T47D (cell line): ENCODE measurements at regions not wholly inside any gene's neighbourhood (a gene's known extent, or its start where the extent isn't known, plus 50 kb on each side); places are given as distances from the start of the nearest gene placed in this dataset.

ENCODE experiments used
- DNase-seq, 2 experiments: peaks; one replicate each; pipeline versions ENCODE4 v3.0.0 to v3.0.0-alpha.2; 2011 to 2012; ENCODE audit warnings: low read depth in 1 of 2, low spot score in 1 of 2
- JUND ChIP-seq: IDR thresholded peaks from 2 replicates; pipeline ENCODE4 v1.6.1; 2012; ENCODE audit warnings: low read depth
- in situ Hi-C: cut with HindIII; loops from 2 replicates; pipeline ENCODE4 v1.10.0; 2016; ENCODE audit warnings: low sequenced_read_pairs, low pct_unique_long_range_greater_than_20kb

DNA sequence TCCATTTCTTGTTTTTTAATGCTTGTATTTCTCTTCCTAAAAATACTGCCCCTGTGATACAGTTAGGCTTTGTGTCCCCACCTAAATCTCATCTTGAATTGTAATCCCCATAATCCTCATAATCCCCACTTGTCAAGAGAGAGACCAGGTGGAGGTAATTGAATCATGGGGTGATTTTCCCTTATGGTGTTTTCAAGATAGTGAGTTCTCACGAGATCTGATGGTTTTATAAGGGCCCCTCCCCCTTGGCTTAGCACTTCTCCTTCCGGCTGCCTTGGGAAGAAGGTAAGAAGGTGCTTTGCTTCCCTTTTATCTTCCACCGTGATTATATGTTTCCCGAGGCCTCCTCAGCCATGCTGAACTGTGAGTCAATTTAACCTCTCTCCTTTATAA is 227.4 kb downstream of the MAN2A1 start:
- no peak for TF ChIP-seq JUND
- in situ Hi-C loops = no loop called here
- DNase-seq = no peak

DNA sequence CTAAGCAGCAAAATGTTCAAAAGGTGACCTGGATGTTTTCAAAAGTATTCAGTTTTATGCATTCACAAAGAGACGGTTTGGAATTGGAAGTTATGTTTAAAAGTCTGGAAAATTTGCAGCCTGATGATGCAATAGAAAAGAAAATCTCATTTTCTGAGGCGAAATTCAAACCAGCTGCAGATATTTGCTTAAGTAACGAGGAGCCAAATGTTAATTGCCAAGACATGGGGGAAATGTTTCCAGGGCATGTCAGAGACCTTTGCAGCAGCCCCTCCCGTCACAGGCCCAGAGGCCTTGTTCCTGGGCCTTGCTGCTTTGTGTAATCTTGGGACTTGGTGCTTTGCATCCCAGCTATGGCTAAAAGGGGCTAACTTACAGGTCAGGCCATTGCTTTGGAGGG is 228.2 kb downstream of the MAN2A1 start:
- DNase-seq = no peak
- TF ChIP-seq JUND = no peak
- in situ Hi-C loops = no loop called here

DNA sequence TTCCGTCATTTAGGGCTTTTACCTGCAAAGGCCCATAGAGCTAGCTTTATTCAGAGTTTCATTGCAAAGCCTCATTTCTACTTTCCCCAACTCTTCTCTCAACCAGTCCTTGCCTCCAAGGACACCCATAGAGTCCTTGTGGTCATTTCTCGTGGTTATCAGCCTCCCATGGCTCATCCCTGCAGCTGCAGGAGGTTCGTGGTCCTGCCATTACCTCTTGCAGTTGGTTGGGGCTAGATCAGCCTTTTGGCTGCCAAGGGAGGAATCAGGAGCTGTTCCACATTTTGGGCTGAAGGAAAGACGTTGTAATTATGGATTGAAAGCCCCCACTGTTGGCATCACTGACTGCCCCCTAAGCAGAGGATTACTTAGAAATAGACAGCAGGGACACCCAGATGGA is 231.0 kb downstream of the MAN2A1 start:
- DNase-seq = no peak
- in situ Hi-C loops = no loop called here
- no peak for TF ChIP-seq JUND

DNA sequence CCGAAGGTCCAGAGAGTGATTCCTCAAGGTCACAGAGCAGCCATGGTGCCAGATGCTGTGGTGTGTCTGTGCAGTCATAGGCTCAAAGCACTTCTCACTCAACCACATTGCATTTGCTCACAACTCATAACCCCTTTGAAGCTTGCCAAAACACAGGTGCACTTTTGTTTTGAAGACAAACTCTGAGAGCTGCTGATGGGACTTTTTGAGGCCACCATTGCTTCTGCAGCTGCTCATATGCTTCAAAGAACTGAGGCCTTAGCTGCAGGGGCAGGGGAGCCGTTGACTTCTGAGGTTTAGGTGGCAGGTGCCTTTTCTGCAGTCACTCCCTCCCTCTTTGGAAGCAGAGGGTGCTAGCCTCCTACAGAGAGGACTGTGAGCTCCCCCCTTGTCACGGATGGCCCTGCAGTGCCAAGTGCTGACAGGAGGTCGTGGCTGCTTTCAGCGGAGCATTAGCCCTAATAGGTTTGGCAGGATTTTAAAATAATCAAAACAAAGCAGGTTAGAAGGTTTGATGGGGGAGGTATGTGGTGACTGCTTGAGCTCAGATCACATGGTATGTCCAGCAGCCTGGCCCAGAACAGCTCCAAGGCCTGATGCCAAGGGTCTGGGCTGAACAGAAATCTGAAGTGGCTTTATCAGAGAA is 232.1 kb downstream of the MAN2A1 start:
- no peak for DNase-seq
- no peak for TF ChIP-seq JUND
- in situ Hi-C loops = no loop called here

DNA sequence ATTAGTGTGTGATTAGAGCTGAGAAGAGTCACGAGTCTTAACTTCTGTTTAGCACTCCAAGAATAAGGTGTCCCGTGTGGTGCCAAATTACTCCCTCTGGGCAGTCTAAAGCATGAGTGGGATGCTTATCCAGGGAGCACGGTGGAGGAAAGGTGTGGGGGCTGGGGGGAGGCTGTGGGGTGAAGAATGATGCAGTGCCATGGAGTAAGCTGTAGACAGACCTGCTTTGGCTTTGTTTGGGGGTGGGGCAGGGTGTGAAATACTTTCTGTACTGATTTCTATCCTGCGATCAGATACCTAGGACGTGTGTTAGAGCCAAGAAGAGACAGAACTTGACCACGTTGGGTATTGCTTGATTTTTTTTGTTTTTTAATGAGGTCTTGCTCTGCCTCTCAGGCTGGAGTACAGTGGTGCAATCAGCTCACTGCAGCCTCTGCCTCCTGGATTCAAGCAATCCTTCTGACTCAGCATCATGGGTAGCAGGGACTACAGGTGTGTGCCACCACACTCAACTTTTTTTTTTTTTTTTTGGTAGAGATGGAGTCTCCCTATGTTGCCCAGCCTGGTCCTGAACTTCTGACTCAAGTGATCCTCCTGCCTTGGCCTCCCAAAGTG is 232.8 kb downstream of the MAN2A1 start:
- TF ChIP-seq JUND = no peak
- in situ Hi-C loops = no loop called here
- no peak for DNase-seq

DNA sequence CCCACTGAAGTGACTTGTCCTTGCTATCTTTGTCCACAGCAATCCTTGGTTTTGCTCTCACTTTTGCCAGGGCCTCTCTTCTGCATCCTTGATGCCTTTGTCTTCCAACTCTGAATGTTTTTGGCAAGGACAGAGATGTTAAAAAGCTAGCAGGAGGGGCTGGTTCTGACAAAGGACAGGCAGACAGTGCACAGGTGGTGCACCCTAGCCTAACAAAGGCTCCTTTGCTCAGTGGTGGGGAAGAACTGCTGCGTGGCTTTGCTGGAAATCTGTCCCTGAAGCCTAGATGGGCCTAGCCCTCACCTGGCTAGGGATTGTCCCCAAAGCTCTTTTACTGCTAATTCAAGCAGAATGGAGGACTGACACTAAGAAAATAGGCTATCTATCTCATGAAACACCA is 233.5 kb downstream of the MAN2A1 start:
- DNase-seq = no peak
- no peak for TF ChIP-seq JUND
- in situ Hi-C loops = no loop called here

DNA sequence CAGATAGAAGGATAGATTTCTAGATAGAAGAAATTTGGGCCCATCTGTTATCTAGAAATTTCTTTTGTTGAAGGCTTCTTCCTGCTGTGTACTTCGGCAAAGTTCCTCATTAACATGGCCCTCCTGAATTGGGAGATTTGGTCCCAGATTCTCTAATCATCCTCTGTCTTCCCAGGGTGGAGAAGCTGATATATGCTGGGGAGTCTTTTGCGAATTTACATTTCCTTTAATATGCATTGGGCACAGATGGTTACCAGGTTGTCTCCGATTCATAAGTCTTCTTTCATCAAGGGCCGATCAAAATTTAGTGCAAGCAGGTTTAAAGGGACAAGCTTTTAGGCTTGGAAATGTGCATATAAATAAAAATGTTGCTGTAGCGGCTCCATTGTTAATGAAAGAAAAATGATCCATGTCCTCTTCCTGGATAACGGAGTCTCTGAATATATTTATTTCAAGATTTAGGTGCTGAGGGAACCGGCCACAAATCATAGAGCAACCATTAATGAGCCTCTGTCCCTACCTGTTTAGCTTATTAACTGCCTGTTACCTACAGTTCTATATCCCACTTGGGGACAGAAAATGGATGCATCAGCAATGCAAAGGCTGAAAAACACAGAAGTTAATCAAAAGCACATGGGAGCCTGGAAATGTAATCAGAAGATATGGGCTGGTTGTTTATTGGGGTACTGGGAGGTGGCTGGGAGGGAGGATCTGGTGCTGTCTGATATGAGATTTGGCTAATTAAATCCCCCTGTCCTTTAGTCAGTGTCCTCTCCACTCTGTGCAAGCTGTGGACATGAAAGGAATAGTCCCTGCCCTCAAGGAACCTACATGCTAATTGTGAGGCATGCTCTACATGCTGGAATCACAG is 234.7 kb downstream of the MAN2A1 start:
- no peak for TF ChIP-seq JUND
- in situ Hi-C loops = no loop called here
- no peak for DNase-seq

DNA sequence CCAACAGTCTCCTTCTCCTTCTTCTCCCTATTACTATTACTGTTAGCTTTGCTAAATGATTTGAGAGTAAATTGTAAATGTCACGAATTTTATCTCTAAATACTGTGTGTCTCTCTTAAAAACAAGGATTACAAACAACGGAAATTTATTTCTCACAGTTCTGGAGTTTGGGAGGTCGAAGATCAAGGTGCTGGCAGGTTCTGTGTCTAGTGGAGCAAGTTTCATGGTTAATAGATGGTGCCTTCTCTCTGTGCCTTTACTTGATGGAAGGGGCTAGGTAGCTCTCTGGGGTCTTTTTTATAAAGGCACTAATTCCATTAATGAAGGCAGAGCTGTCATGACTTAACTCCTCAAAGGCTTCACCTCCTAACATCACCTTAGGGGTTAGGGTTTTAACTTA is 237.9 kb downstream of the MAN2A1 start:
- in situ Hi-C loops = no loop called here
- DNase-seq = no peak
- no peak for TF ChIP-seq JUND

DNA sequence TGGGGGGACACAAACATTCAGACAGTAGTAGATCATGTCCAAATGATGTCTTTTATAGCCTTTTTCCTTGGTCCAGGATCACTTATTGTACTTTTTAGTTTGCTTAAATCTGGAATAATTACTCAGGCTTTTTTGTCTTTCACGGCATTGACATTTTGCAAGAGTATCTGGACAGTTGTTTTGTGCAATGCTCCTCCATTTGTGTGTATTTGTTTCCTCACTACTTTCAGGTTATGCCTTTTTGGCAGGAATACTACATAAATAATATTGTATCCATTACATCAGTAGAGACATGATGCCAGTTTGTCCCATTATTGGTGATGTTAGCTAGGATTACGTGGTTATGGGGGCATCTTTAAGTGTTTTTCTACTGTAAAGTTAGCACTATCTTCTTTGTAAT is 238.3 kb downstream of the MAN2A1 start:
- in situ Hi-C loops = no loop called here
- no peak for TF ChIP-seq JUND

DNA sequence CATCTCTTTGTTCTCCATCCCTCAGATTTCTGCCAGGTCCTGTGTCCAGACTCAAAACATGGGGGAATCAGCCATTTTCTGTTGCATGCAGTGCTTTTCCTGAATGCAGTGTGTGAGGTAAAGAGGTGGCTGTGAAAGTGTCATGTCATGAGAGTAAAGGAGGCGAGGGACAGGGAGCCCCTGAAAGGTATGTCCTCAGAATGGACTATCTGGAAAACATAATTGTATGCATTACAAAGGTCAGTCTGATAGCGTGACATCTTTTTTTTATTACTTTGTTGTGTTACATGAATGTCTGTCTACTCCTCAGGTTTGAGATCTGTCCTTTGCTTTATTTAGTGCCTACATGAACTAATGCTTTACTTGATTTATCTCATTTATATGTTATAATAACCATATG is 239.1 kb downstream of the MAN2A1 start:
- TF ChIP-seq JUND = no peak
- in situ Hi-C loops = no loop called here
- no peak for DNase-seq

More for the DNA sequence above, 238.3 kb downstream of the MAN2A1 start:
- DNase-seq = no peak

DNA sequence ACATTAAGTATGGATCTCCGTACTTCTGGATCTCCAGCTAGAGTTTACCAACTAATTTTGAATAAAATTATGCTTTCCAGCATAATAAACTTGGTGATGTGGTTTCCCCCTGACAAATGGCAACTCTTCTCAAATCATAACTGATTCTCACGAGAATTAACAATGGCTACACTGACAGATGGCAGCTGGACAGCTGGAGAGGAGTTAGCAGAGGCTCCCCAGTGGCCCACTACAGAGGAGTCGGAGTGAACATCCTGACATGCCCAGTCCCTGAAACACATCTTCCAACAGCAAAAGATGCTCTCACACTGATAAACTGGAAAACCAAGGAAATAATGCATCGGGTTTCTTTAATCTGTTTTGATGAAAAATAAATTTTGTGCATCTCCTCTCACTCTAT is 239.6 kb downstream of the MAN2A1 start:
- in situ Hi-C loops = no loop called here
- DNase-seq = no peak
- TF ChIP-seq JUND = no peak

DNA sequence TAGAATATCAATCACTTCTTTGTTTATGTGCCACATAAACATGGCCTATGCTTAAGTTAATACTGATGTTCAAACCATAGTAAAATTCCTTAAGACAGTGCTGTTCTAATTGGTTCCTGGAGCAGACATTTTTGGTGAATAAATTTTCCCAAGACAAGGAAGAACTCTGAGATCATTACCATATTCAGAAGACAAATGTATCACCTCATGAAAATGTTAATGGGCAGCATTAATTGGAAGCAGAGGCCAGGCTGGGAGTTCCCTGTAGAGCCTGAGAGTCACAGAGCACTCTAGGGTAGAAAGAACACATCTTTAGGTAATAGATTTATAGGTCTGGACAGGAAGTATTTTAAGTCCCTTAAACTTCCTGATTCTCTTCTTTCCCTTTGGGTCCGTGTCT is 240.2 kb downstream of the MAN2A1 start:
- no peak for TF ChIP-seq JUND
- no peak for DNase-seq
- in situ Hi-C loops = no loop called here
